K562 (cell line): ENCODE measurements at regions not wholly inside any gene's neighbourhood (a gene's known extent, or its start where the extent isn't known, plus 50 kb on each side); places are given as distances from the start of the nearest gene placed in this dataset.

Experiments used
- BHLHE40 ChIP-seq: IDR thresholded peaks from 2 replicates; pipeline ENCODE4 v1.6.1; 2011; ENCODE audit warnings: low read length, improper control_type of control experiment
- CHD4 ChIP-seq: fragments of 200-600 bp; sonication (generic); IDR thresholded peaks from 3 replicates; pipeline ENCODE4 v1.6.1; 2012; ENCODE audit warnings: low read depth, mild to moderate bottlenecking, mixed read lengths, low read length, inconsistent platforms; ENCODE audit not compliant: insufficient read depth, insufficient replicate concordance, poor library complexity, severe bottlenecking
- EHMT2 ChIP-seq: fragments of 450-650 bp; IDR thresholded peaks from 2 replicates; pipeline ENCODE4 v1.6.1; 2018; ENCODE audit warnings: antibody characterized with exemption
- EP300 ChIP-seq: IDR thresholded peaks from 2 replicates; pipeline ENCODE4 v1.6.1; 2012; ENCODE audit warnings: low read length, improper control_type of control experiment
- PHB2 ChIP-seq: fragments of 450-650 bp; IDR thresholded peaks from 2 replicates; pipeline ENCODE4 v1.6.1; 2017; ENCODE audit warnings: low read depth
- SMARCB1 ChIP-seq: IDR thresholded peaks from 2 replicates; pipeline ENCODE4 v1.6.1; 2011; ENCODE audit warnings: improper control_type of control experiment, low read depth; ENCODE audit not compliant: insufficient read length
- TCF7L2 ChIP-seq: fragments of 150-350 bp; IDR thresholded peaks from 2 replicates; pipeline ENCODE4 v1.6.1; 2016; ENCODE audit warnings: low read depth, mild to moderate bottlenecking, low read length, moderate library complexity
- TFE3 ChIP-seq: fragments of 450-650 bp; formaldehyde crosslinking; IDR thresholded peaks from 2 replicates; pipeline ENCODE4 v1.4.0; 2020; ENCODE audit warnings: mild to moderate bottlenecking, mixed read lengths
- XRCC5 ChIP-seq: fragments of 200-400 bp; formaldehyde crosslinking; IDR thresholded peaks from 2 replicates; pipeline ENCODE4 v1.6.1; 2017; ENCODE audit warnings: low read depth, mild to moderate bottlenecking, low read length
- TF ChIP-seq, protein P1 (sequence below): fragments of 250-450 bp; sonication (Bioruptor Pico); IDR thresholded peaks from 2 replicates; pipeline ENCODE4 v1.4.0; 2020

GRCh38 chr12:86521870-86522269 lies 265.7 kb upstream of the MGAT4C start:
- TF ChIP-seq BHLHE40 (no peak), SMARCB1 (no peak), CHD4 (no peak), TFE3 (no peak), EP300 (no peak), TCF7L2 (no peak), PHB2 (no peak), EHMT2 (no peak), XRCC5 (no peak)
- TF ChIP-seq, protein P1, sequence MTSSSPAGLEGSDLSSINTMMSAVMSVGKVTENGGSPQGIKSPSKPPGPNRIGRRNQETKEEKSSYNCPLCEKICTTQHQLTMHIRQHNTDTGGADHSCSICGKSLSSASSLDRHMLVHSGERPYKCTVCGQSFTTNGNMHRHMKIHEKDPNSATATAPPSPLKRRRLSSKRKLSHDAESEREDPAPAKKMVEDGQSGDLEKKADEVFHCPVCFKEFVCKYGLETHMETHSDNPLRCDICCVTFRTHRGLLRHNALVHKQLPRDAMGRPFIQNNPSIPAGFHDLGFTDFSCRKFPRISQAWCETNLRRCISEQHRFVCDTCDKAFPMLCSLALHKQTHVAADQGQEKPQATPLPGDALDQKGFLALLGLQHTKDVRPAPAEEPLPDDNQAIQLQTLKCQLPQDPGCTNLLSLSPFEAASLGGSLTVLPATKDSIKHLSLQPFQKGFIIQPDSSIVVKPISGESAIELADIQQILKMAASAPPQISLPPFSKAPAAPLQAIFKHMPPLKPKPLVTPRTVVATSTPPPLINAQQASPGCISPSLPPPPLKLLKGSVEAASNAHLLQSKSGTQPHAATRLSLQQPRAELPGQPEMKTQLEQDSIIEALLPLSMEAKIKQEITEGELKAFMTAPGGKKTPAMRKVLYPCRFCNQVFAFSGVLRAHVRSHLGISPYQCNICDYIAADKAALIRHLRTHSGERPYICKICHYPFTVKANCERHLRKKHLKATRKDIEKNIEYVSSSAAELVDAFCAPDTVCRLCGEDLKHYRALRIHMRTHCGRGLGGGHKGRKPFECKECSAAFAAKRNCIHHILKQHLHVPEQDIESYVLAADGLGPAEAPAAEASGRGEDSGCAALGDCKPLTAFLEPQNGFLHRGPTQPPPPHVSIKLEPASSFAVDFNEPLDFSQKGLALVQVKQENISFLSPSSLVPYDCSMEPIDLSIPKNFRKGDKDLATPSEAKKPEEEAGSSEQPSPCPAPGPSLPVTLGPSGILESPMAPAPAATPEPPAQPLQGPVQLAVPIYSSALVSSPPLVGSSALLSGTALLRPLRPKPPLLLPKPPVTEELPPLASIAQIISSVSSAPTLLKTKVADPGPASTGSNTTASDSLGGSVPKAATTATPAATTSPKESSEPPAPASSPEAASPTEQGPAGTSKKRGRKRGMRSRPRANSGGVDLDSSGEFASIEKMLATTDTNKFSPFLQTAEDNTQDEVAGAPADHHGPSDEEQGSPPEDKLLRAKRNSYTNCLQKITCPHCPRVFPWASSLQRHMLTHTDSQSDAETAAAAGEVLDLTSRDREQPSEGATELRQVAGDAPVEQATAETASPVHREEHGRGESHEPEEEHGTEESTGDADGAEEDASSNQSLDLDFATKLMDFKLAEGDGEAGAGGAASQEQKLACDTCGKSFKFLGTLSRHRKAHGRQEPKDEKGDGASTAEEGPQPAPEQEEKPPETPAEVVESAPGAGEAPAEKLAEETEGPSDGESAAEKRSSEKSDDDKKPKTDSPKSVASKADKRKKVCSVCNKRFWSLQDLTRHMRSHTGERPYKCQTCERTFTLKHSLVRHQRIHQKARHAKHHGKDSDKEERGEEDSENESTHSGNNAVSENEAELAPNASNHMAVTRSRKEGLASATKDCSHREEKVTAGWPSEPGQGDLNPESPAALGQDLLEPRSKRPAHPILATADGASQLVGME (CRISPR knock-in tag): no peak
